K562 (cell line): ENCODE measurements at regions not wholly inside any gene's neighbourhood (a gene's known extent, or its start where the extent isn't known, plus 50 kb on each side); places are given as distances from the start of the nearest gene placed in this dataset.

Experiments
- ATAC-seq: fragments of 200-7000 bp; cut with Tn5 transposase; 3 replicates; pipeline ENCODE4 v1.9.1; 2020; ENCODE audit warnings: moderate library complexity
- BruUV-seq: library from RNA; stranded (reverse); fragments of 400-500 nt; replicated peaks from 2 replicates; lab custom pipeline; 2021; lab: Mats Ljungman, UMichigan
- CTCF ChIA-PET: fragments of 300-600 bp; formaldehyde crosslinking; extraction: SDS; loops from one replicate; lab custom pipeline; 2021; ENCODE audit warnings: low intra/inter-chr PET ratio; lab: Yijun Ruan, JAX
- POLR2A ChIA-PET: fragments of 300-600, 350-650 bp; sonication (Branson Sonifier 250); formaldehyde crosslinking; extraction: SDS; loops from one replicate; lab custom pipeline; 2021; ENCODE audit warnings: antibody characterized with exemption, inconsistent platforms; lab: Yijun Ruan, JAX
- DNase-seq, 4 experiments: peaks; one replicate each; pipeline versions ENCODE4 v3.0.0 to v3.0.0-alpha.2; 2011 to 2018; ENCODE audit warnings: low spot score in 3 of 4, mixed read lengths in 3 of 4; ENCODE audit errors: extremely low read depth in 1 of 4
- FAIRE-seq: peaks from 2 replicates; lab custom pipeline; 2011; peaks lifted over from hg19 to GRCh38; lab: Jason Lieb, UNC
- H2AFZ ChIP-seq: 2 replicates; pipeline ENCODE4 v1.6.0; 2011; ENCODE audit warnings: low read depth, low read length, control low read depth, inconsistent platforms
- H3K27ac ChIP-seq: fragments of 200-600 bp; 3 replicates; pipeline ENCODE4 v1.8.0; 2011; ENCODE audit warnings: low read depth, mild to moderate bottlenecking, control low read depth, inconsistent platforms, low read length, moderate library complexity, mixed read lengths; ENCODE audit errors: extremely low read depth
- H3K27me3 ChIP-seq, 2 experiments: fragments of 300-600 bp in 1 of 2; 2 replicates in 1 of 2; 3 replicates in 1 of 2; pipeline versions ENCODE4 v1.6.0 to v1.8.0; 2011; ENCODE audit warnings: inconsistent platforms in 2 of 2, low read length in 2 of 2, mild to moderate bottlenecking in 1 of 2, mixed read lengths in 1 of 2, moderate library complexity in 1 of 2; ENCODE audit not compliant: control insufficient read depth in 2 of 2, insufficient read depth in 2 of 2
- H3K36me3 ChIP-seq: fragments of 300-600 bp; 3 replicates; pipeline ENCODE4 v1.8.0; 2011; ENCODE audit warnings: mild to moderate bottlenecking, low read length, inconsistent platforms; ENCODE audit not compliant: control insufficient read depth, insufficient read depth
- H3K4me1 ChIP-seq, 2 experiments: fragments of 200-600 bp in 1 of 2; replicated peaks in 1 of 2; 2 replicates in 1 of 2; 3 replicates in 1 of 2; pipeline versions ENCODE4 v1.5.1 to v1.8.0; 2011; ENCODE audit warnings: inconsistent platforms in 2 of 2, low read length in 2 of 2, mild to moderate bottlenecking in 1 of 2, mixed read lengths in 1 of 2, moderate library complexity in 1 of 2; ENCODE audit not compliant: control insufficient read depth in 2 of 2, insufficient read depth in 2 of 2
- H3K4me2 ChIP-seq: 2 replicates; pipeline ENCODE4 v1.6.1; 2011; ENCODE audit warnings: low read length, control low read depth, inconsistent platforms, mixed read lengths; ENCODE audit not compliant: insufficient read depth
- H3K4me3 ChIP-seq: fragments of 200-600 bp; sonication (generic), shearing (Covaris generic); 2 replicates; pipeline ENCODE4 v1.5.1; 2016; ENCODE audit warnings: control low read depth, inconsistent platforms
- H3K79me2 ChIP-seq: fragments of 200-600 bp; 3 replicates; pipeline ENCODE4 v1.8.0; 2011; ENCODE audit warnings: low read length, inconsistent platforms; ENCODE audit not compliant: control insufficient read depth, insufficient read depth
- H3K9ac ChIP-seq, 2 experiments: 2 replicates each; pipeline versions ENCODE4 v1.6.0 to v1.6.1; 2011; ENCODE audit warnings: low read depth in 2 of 2, low read length in 2 of 2, control low read depth in 1 of 2, inconsistent platforms in 1 of 2, mild to moderate bottlenecking in 1 of 2, mixed read lengths in 1 of 2; ENCODE audit not compliant: insufficient read depth in 1 of 2
- H3K9me1 ChIP-seq: one replicate; pipeline ENCODE4 v1.6.0; 2011; ENCODE audit warnings: inconsistent platforms, mild to moderate bottlenecking, low read length, moderate library complexity; ENCODE audit not compliant: control insufficient read depth, insufficient read depth
- H3K9me3 ChIP-seq: replicated peaks from 2 replicates; pipeline ENCODE4 v1.5.1; 2011; ENCODE audit warnings: low read depth, low read length, inconsistent platforms; ENCODE audit not compliant: control insufficient read depth, insufficient read depth
- H4K20me1 ChIP-seq: replicated peaks from 2 replicates; pipeline ENCODE4 v1.6.1; 2011; ENCODE audit warnings: low read length, inconsistent platforms, mixed read lengths; ENCODE audit not compliant: control insufficient read depth, insufficient read depth
- ARNT ChIP-seq, 2 experiments: fragments of 450-650 bp; IDR thresholded peaks; 2 replicates each; pipeline ENCODE4 v1.6.1; 2016; ENCODE audit warnings: mild to moderate bottlenecking in 1 of 2
- ATF3 ChIP-seq, 2 experiments: fragments of 450-650 bp in 1 of 2; sonication (generic) in 1 of 2; formaldehyde crosslinking in 1 of 2; IDR thresholded peaks in 1 of 2; conservative IDR thresholded peaks in 1 of 2; 2 replicates each; pipeline versions ENCODE4 v1.6.1 to v1.8.1; 2016 to 2023; ENCODE audit warnings: mild to moderate bottlenecking in 2 of 2, moderate library complexity in 2 of 2, inconsistent platforms in 1 of 2, missing genetic modification reagents in 1 of 2
- FIP1L1 ChIP-seq: fragments of 200-400 bp; formaldehyde crosslinking; IDR thresholded peaks from 2 replicates; pipeline ENCODE4 v1.6.1; 2018; ENCODE audit warnings: mild to moderate bottlenecking, low read depth, low read length; ENCODE audit not compliant: poor library complexity, severe bottlenecking
- FOXA3 ChIP-seq, 2 experiments: fragments of 450-650 bp in 1 of 2; sonication (generic) in 1 of 2; formaldehyde crosslinking; IDR thresholded peaks in 1 of 2; conservative IDR thresholded peaks in 1 of 2; 2 replicates each; pipeline versions ENCODE4 v1.4.0 to v1.8.0; 2020 to 2022; ENCODE audit warnings: mild to moderate bottlenecking in 2 of 2, missing genetic modification reagents in 1 of 2
- NCOA2 ChIP-seq, 2 experiments: fragments of 450-650 bp; IDR thresholded peaks; 2 replicates each; pipeline ENCODE4 v1.6.1; 2018; ENCODE audit warnings: mild to moderate bottlenecking in 2 of 2, moderate library complexity in 1 of 2; ENCODE audit not compliant: partially characterized antibody in 2 of 2
- SUPT5H ChIP-seq: fragments of 450-650 bp; IDR thresholded peaks from 2 replicates; pipeline ENCODE4 v1.6.1; 2016
- ZBTB11 ChIP-seq, 3 experiments: fragments of 200-800 bp in 1 of 3; fragments of 250-450 bp in 1 of 3; fragments of 450-650 bp in 1 of 3; sonication (Bioruptor Pico) in 1 of 3; sonication (Bioruptor generic) in 1 of 3; formaldehyde crosslinking in 1 of 3; IDR thresholded peaks; 2 replicates each; pipeline versions ENCODE4 v1.6.1 to v1.8.0; 2016 to 2022; ENCODE audit warnings: mild to moderate bottlenecking in 2 of 3, missing genetic modification characterization in 2 of 3, missing compliant biosample characterization in 1 of 3, moderate library complexity in 1 of 3
- ZNF217 ChIP-seq: sonication (generic); formaldehyde crosslinking; IDR thresholded peaks from 2 replicates; pipeline ENCODE4 v1.8.0; 2022; ENCODE audit warnings: mild to moderate bottlenecking, missing genetic modification reagents
- ZNF609 ChIP-seq: sonication (generic); formaldehyde crosslinking; IDR thresholded peaks from 2 replicates; pipeline ENCODE4 v1.8.1; 2023; ENCODE audit warnings: missing genetic modification reagents, mild to moderate bottlenecking, borderline replicate concordance
- WGBS: fragments of 100-300 bp; shearing (Covaris generic); methylation state at CpG from one replicate; pipeline ENCODE4 v1.1.6; 2016; ENCODE audit warnings: low coverage, mixed read lengths; ENCODE audit not compliant: insufficient coverage; ENCODE audit errors: missing lambda C conversion rate; 5-methylcytosine and 5-hydroxymethylcytosine counted together
- in situ Hi-C: fragments of 300-500 bp; cut with MboI; formaldehyde crosslinking; loops from 4 replicates; pipeline ENCODE4 v1.15.0; 2018; ENCODE audit warnings: inconsistent platforms, mixed read lengths
- intact Hi-C: fragments of 100-400 bp; cut with micrococcal nuclease; formaldehyde crosslinking; loops from 2 replicates; pipeline ENCODE4 v1.14.2; 2022

- TF ChIP-seq ZNF609 (CRISPR knock-in tag) (no peak), SUPT5H (no peak), ZNF217 (CRISPR knock-in tag) (no peak), FOXA3 (CRISPR knock-in tag; conservative IDR thresholded peaks at IDR 0.05 in 1 of 2, IDR thresholded peaks at IDR 0.05 in 1 of 2) (no peak)
These were observed 106.8 kb upstream of the SLC66A3 start (continued) for GRCh38 chr2:11048335-11049008.

GRCh38 chr2:11050565-11050964, 104.7 kb upstream of the SLC66A3 start:
- no peaks in the 10 kb centered on the region for H3K36me3 ChIP-seq
- DNase-seq (no peak), FAIRE-seq (no peak), ATAC-seq (no peak)
- BruUV-seq, result no TSS peak
- no peak overlapping the region for H3K9ac ChIP-seq
- no peak overlapping the region for H3K4me2 ChIP-seq
- no peaks in the 10 kb centered on the region for H3K9me1 ChIP-seq
- no peak overlapping the region for H2AFZ ChIP-seq
- ChIA-PET CTCF (no interaction called here), POLR2A (no interaction called here)
- no peaks in the 10 kb centered on the region for H3K79me2 ChIP-seq
- TF ChIP-seq ZBTB11 (CRISPR knock-in tag; IDR thresholded peaks at IDR 0.05) (no peak), ARNT (IDR thresholded peaks at IDR 0.05) (no peak), NCOA2 (IDR thresholded peaks at IDR 0.05; ENCODE audit: partially characterized antibody in 2 of 2) (no peak), FIP1L1 (no peak), ATF3 (IDR thresholded peaks at IDR 0.05) (no peak), ATF3 (CRISPR knock-in tag; conservative IDR thresholded peaks at IDR 0.05) (no peak)
- intact Hi-C loops, result no loop called here
- peaks cover 19 to 46% of the 10 kb centered on the region in 2 experiments; a peak in 4 of 5 replicates for H3K27me3 ChIP-seq
- WGBS, result 7% methylated on average over 5 of the region's 5 CpGs
- in situ Hi-C loops, result no loop called here
- H3K4me3 ChIP-seq, result no peak overlapping the region
- no peaks in the 10 kb centered on the region; a peak in 1 of 5 replicates for H3K4me1 ChIP-seq
- H3K27ac ChIP-seq, result no peak overlapping the region
- H4K20me1 ChIP-seq, result no peaks in the 10 kb centered on the region
- H3K9me3 ChIP-seq, result no peaks in the 10 kb centered on the region
